ENCODE measurements at regions not wholly inside any gene's neighbourhood (a gene's known extent, or its start where the extent isn't known, plus 50 kb on each side); places are given as distances from the start of the nearest gene placed in this dataset.
"Not testable (repeated sequence)": the region's sequence is repeated elsewhere in the genome, so short reads cannot be mapped to it uniquely, and the experiment has no call there.

- no peak for DNase-seq (ENCODE audit: low spot score)
Measured at GRCh38 chr5:179455320-179455719, 95.0 kb upstream of the RUFY1 start.

DNA sequence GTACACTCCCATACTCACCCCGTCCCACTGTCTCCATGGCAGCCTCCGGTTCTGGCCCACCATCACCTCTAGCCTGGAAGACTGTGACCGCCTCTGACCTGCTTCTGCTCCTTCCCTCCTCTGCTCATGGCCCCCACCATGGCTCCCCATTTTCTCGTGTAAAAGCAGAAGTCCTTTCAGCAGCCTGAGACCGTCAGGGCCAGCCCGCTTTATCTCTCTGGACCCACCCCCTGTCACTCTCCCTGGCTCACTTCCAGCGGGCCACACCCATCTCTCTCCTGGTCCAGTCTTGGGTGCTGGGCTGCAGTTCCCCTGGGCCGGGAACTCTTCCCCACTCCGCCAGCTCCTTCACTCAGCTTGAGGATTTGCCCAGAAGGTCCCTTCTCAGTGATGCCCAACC, 96.0 kb upstream of the RUFY1 start:
- DNase-seq (ENCODE audit: low spot score) = no peak

GRCh38 chr5:179453616-179454015, 96.7 kb upstream of the RUFY1 start:
- no peak for DNase-seq (ENCODE audit: low spot score)

- DNase-seq (ENCODE audit: low spot score) = no peak
Measured at GRCh38 chr5:179452356-179453230, 97.8 kb upstream of the RUFY1 start.

DNA sequence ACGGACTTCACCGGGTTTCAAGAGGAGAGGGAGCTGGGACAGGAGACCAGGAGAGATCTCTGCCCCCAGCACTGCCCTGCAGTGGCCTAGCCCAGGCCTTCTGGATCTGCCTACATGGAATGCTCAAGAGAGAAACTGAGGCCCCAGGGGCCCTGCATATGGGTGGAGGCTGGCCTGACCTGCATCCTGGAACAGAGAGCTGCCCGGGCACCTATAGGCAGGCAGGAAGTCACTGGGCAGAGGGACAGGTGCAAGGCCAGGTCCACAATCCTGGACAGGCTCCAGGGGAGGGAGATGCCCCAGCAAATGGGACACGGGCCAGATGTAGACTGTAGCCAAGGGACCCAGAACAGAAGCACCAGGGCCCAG, 98.5 kb upstream of the RUFY1 start:
- DNase-seq (ENCODE audit: low spot score) = no peak

DNA sequence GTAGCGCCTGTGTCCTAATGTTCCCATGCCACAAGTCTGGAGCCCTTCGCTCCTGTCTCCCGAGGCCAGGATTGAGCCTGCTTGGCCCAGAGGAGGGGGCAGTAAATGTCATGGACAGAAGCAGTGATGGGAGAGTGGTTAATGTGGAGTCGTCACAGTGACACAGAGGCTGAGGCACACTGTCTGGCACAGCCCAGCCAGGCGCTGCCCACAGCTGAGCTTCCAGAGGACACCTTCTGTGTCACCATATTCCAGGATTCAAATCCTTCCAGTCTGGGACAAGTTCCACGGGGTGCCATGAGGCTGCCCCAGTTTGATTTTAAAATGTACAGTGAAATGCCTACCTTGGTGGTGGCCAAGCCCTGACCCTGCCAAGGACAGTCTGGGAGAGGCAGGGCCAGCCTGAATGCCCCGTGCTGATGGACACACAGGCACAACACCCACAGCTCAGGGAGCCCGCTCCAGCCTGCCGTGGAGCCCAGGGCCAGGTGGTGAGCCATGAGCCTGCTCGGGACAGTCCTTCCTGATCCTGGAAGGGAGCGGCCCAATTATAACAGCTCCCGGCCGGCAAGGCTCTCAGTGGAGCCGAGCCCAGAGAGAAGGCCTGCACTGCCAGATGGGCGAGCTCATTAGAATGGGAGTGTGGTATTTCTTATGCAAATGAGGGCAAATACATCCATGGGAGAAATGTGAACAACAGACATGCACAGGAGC, 99.1 kb upstream of the RUFY1 start:
- DNase-seq (ENCODE audit: low spot score) = no peak

DNA sequence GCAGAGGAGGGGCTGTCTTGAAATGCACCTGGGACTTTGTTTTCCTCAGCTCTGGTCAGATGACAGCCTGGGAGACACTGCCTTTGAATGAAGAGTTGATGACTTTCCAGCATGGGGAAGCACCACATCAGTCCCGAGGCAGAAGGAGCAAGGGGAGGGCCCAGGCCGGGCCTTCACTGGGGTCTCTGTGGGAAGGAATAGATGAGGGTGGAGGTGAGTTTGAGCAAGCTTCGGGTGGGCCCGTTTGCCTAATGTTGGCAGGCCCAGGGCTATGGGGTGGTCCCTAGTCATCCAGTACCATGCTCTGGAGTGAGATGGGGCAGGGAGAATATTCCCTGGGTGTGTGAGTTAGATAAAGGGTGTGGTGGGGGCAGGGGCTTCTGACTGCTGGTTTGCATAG, 100.4 kb upstream of the RUFY1 start:
- not testable (repeated sequence) for DNase-seq (ENCODE audit: low spot score)

- DNase-seq (ENCODE audit: low spot score) = not testable (repeated sequence)
Measured at GRCh38 chr5:179448282-179448681, 102.1 kb upstream of the RUFY1 start.

- DNase-seq (ENCODE audit: low spot score) = not testable (repeated sequence)
Measured at GRCh38 chr5:179442289-179442688, 97.0 kb upstream of the ADAMTS2 start.

GRCh38 chr5:179439181-179439985, 94.1 kb upstream of the ADAMTS2 start:
- no peak for DNase-seq (ENCODE audit: low spot score)

DNA sequence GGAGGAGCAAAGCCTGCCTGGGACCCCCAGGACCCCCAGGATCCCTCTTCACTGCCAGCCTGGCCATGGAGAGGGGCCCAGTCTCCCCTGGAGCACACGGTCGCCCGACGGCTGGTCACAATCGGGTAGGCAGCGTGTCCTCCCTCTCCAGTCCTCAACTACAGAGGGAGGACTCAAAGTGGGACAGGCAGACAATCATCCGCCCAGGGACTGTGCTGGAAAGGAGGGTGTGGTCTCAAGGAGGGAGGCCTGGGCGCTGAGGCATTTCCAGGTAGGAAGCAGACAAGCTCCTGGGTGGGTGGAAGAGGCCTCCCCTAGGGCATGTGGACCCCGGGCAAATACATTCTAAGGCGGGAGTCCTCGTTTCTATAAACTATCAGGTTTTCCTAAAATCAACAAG, 93.2 kb upstream of the ADAMTS2 start:
- DNase-seq (ENCODE audit: low spot score) = no peak

DNA sequence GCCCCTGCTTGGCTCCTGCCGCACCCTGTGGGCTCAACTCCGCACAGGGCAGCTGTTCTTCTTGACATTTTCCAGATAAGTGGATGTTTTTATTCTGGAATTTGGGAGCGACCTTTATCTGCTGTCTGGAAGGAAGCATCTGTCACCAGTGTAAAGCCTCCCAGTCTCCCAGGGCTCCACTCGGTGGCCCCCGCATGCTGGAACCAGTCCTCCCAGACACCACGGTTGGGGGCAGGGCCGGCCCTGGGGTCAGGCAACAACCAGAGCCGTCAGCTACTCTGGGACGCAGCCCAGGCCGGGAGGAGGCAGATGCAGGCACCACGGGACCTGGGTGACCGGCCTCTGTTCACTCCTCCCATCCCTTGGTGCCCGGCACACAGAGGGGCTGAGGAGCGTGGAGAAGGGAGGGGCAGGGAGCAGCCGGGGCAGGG, 92.8 kb upstream of the ADAMTS2 start:
- DNase-seq (ENCODE audit: low spot score) = no peak

GRCh38 chr5:179437341-179438001, 92.2 kb upstream of the ADAMTS2 start:
- DNase-seq (ENCODE audit: low spot score) = no peak

GRCh38 chr5:179436321-179437122, 91.3 kb upstream of the ADAMTS2 start:
- no peak for DNase-seq (ENCODE audit: low spot score)

DNA sequence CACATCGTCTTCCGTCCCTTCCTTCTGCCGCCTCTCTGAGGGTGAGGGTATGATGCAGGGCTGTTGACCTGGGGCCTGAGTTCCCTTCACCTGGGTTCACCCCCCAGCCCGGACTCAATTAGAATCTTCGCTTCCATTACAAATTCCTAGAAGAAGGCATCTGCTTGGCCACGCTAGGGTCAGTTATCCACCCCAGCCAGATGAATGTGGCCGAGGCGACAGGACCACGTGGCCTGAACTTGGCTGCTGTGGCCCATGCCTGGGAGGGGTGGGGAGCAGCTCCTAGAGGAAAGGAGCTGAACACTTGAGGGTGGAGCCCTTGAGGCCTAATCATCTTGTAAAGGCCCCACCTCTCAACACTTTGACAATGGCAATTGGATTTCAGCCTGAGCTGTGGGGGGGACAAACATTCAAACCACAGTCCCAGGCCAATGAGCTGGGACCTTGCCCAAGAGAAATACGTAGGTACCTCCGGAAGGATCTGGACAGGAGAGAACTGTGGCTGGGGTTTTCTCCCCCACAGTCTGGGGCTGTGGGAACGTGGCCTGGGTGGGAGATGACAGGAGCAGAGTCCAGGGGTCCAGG, 90.6 kb upstream of the ADAMTS2 start:
- DNase-seq (ENCODE audit: low spot score) = no peak

GRCh38 chr5:179435181-179435580, 89.9 kb upstream of the ADAMTS2 start:
- no peak for DNase-seq (ENCODE audit: low spot score)

DNA sequence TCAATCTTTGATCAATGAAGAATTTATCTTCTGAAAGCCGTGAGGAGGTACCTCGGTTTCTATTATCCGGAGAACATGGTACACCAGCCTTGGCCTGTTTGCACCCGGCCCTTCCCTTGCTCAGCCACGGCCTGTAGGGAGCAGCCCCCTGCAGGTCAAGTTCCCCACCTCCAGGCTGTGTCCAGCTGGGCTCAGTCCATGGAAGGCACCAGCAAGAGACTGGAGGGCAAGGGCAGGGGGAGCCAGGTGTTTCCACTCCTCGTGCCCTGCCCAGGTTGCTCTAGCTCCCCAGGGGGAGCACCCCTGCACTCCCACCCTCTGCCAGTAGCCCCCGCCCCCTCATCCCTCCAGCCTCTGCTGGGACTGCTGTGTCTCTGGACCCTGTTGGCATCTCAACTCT, 87.3 kb upstream of the ADAMTS2 start:
- DNase-seq (ENCODE audit: low spot score) = no peak

GRCh38 chr5:179431221-179431824, 86.1 kb upstream of the ADAMTS2 start:
- no peak for DNase-seq (ENCODE audit: low spot score)

GRCh38 chr5:179430193-179431175, 85.2 kb upstream of the ADAMTS2 start:
- no peak for DNase-seq (ENCODE audit: low spot score)
